Upper lobe of left lung (tissue), 4 donors: ENCODE measurements at regions not wholly inside any gene's neighbourhood (a gene's known extent, or its start where the extent isn't known, plus 50 kb on each side); places are given as distances from the start of the nearest gene placed in this dataset.

Experiments
- EP300 ChIP-seq, 4 donors: sonication (generic); formaldehyde crosslinking; IDR thresholded peaks; one replicate each; pipeline ENCODE4 v1.5.1; 2017; ENCODE audit warnings: antibody characterized with exemption in 4 of 4, control low read depth in 2 of 4
- POLR2A ChIP-seq, 4 donors: fragments of 450-650 bp; IDR thresholded peaks; one replicate each; pipeline ENCODE4 v1.5.1; 2016 to 2017; ENCODE audit warnings: antibody characterized with exemption in 4 of 4, mild to moderate bottlenecking in 2 of 4
- TF ChIP-seq, protein P1 (sequence below), 6 experiments: fragments of 450-650 bp in 4 of 6; fragments of 200-600 bp in 2 of 6; sonication (generic) in 2 of 6; IDR thresholded peaks; one replicate each; pipeline ENCODE4 v1.5.1; 2016 to 2019; ENCODE audit warnings: antibody characterized with exemption in 6 of 6

DNA sequence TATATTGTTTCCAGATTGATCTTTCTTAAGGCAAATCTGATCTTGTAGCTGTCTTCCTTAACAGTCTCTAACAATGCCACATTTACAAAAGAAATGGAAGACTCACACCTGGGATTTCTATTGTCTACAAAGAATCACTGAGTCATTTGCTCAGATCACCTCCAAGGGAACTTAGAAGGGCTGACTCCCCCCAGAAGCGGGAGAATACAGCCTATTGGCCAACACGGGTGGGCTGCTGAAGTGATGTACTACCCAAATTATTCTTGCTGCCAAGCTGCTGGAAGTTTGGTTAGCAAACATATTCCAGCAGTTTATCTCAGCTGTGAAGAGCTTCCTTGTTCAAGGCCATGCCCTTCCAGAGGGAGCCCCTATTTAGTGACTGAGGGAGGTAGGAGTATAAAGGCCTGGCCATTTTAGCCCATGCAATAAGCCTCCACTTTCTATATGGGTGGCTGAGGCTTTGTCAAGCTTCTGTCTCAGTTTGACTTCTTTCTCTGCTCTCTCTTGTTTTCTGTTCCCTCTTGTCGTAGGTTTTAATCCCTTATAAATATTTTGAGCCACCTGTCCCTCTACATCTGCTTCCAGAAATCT lies 379.4 kb downstream of the PRR16 start:
- no peak for TF ChIP-seq POLR2A (IDR thresholded peaks at IDR 0.05)
- TF ChIP-seq, protein P1, sequence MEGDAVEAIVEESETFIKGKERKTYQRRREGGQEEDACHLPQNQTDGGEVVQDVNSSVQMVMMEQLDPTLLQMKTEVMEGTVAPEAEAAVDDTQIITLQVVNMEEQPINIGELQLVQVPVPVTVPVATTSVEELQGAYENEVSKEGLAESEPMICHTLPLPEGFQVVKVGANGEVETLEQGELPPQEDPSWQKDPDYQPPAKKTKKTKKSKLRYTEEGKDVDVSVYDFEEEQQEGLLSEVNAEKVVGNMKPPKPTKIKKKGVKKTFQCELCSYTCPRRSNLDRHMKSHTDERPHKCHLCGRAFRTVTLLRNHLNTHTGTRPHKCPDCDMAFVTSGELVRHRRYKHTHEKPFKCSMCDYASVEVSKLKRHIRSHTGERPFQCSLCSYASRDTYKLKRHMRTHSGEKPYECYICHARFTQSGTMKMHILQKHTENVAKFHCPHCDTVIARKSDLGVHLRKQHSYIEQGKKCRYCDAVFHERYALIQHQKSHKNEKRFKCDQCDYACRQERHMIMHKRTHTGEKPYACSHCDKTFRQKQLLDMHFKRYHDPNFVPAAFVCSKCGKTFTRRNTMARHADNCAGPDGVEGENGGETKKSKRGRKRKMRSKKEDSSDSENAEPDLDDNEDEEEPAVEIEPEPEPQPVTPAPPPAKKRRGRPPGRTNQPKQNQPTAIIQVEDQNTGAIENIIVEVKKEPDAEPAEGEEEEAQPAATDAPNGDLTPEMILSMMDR (IDR thresholded peaks at IDR 0.05), result no peak
- no peak for TF ChIP-seq EP300 (IDR thresholded peaks at IDR 0.05)
